LNCAP (cell line): ENCODE measurements at regions not wholly inside any gene's neighbourhood (a gene's known extent, or its start where the extent isn't known, plus 50 kb on each side); places are given as distances from the start of the nearest gene placed in this dataset.

Experiments
- CTCF ChIP-seq: fragments of 450-650 bp; IDR thresholded peaks from 2 replicates; pipeline ENCODE4 v1.5.1; 2017; ENCODE audit warnings: mild to moderate bottlenecking

- TF ChIP-seq CTCF = no peak
Observed at GRCh38 chr17:71830866-71831265, 290.0 kb upstream of the SOX9 start.

- TF ChIP-seq CTCF = no peak
Observed at GRCh38 chr17:71842986-71843385, 277.8 kb upstream of the SOX9 start.

- TF ChIP-seq CTCF = no peak
Observed at GRCh38 chr17:71845337-71845736, 275.5 kb upstream of the SOX9 start.

GRCh38 chr17:71846561-71847110 lies 274.2 kb upstream of the SOX9 start:
- TF ChIP-seq CTCF = no peak

- TF ChIP-seq CTCF = no peak
Observed at GRCh38 chr17:71849783-71850768, 270.7 kb upstream of the SOX9 start.

GRCh38 chr17:71850812-71851211 lies 270.0 kb upstream of the SOX9 start:
- no peak for TF ChIP-seq CTCF

- no peak for TF ChIP-seq CTCF
Observed at GRCh38 chr17:71855010-71855409, 265.8 kb upstream of the SOX9 start.
